VCaP (cell line): ENCODE measurements at regions not wholly inside any gene's neighbourhood (a gene's known extent, or its start where the extent isn't known, plus 50 kb on each side); places are given as distances from the start of the nearest gene placed in this dataset.

Source experiments
- H3K27ac ChIP-seq: fragments of 450-650 bp; 2 replicates; pipeline ENCODE4 v1.5.1; 2017
- CTCF ChIP-seq: fragments of 450-650 bp; conservative IDR thresholded peaks from 2 replicates; pipeline ENCODE4 v1.5.1; 2017; ENCODE audit warnings: mild to moderate bottlenecking, moderate library complexity

GRCh38 chr5:147179562-147180147 is 55.2 kb upstream of the STK32A start:
- H3K27ac ChIP-seq, result no peak overlapping the region
- TF ChIP-seq CTCF, result no peak

GRCh38 chr5:147180751-147181150 is 54.1 kb upstream of the STK32A start:
- no peak for TF ChIP-seq CTCF
- H3K27ac ChIP-seq, result no peak overlapping the region
